ENCODE measurements at regions not wholly inside any gene's neighbourhood (a gene's known extent, or its start where the extent isn't known, plus 50 kb on each side); places are given as distances from the start of the nearest gene placed in this dataset.

DNA sequence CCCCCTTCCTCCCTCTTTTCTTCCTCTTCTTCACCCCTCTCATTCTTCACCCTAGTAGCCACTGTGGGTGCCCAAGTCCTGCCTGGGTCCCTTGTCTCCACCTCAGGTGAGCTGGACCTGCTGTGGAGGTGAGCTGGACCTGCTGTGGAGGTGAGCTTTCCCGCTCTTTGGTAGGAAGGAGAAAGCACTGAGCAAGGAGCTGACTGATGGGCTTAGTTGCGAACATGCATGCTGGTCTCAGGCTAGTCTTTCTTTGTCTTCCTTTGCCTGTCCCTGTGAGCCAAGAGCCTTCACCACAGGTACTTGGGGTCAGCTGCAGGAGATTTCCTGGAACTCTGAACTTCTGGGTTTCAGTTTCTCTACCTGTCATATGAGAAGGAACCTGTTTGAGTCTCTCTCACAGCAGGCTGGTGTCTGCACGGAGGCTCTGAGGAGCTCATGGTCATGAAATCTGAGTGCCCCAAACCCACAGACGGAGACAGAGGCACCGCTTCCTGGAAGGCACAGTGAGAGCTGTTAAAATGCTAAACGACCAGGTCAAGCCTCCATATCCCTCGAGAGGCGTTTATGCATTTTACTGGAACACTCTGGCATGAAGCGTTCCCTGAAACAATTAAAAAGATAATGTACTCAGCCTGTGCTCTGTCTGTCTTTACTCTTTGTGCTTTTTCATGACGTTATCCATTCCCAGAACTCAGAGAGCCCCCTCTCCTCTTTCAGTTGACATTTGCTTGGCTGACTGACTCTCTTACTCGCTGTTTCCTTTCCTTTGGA, 69.5 kb downstream of the RHOU start:
- no peak for TF ChIP-seq EZH2 (optimal IDR thresholded peaks at IDR 0.05; ENCODE audit: low read depth, low read length)
- TF ChIP-seq, protein P1, sequence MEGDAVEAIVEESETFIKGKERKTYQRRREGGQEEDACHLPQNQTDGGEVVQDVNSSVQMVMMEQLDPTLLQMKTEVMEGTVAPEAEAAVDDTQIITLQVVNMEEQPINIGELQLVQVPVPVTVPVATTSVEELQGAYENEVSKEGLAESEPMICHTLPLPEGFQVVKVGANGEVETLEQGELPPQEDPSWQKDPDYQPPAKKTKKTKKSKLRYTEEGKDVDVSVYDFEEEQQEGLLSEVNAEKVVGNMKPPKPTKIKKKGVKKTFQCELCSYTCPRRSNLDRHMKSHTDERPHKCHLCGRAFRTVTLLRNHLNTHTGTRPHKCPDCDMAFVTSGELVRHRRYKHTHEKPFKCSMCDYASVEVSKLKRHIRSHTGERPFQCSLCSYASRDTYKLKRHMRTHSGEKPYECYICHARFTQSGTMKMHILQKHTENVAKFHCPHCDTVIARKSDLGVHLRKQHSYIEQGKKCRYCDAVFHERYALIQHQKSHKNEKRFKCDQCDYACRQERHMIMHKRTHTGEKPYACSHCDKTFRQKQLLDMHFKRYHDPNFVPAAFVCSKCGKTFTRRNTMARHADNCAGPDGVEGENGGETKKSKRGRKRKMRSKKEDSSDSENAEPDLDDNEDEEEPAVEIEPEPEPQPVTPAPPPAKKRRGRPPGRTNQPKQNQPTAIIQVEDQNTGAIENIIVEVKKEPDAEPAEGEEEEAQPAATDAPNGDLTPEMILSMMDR (IDR thresholded peaks at IDR 0.05; ENCODE audit: low read length) = no peak
